GM10266 (cell line): ENCODE measurements at regions not wholly inside any gene's neighbourhood (a gene's known extent, or its start where the extent isn't known, plus 50 kb on each side); places are given as distances from the start of the nearest gene placed in this dataset.

Experiments used
- DNase-seq: peaks from one replicate; pipeline ENCODE4 v3.0.0; 2012; ENCODE audit errors: extremely low spot score
- TF ChIP-seq, protein P1 (sequence below): IDR thresholded peaks from 2 replicates; pipeline ENCODE4 v1.5.1; 2012; ENCODE audit warnings: mild to moderate bottlenecking, low read depth; ENCODE audit not compliant: control insufficient read depth, insufficient read depth; ENCODE audit errors: missing control alignments

DNA sequence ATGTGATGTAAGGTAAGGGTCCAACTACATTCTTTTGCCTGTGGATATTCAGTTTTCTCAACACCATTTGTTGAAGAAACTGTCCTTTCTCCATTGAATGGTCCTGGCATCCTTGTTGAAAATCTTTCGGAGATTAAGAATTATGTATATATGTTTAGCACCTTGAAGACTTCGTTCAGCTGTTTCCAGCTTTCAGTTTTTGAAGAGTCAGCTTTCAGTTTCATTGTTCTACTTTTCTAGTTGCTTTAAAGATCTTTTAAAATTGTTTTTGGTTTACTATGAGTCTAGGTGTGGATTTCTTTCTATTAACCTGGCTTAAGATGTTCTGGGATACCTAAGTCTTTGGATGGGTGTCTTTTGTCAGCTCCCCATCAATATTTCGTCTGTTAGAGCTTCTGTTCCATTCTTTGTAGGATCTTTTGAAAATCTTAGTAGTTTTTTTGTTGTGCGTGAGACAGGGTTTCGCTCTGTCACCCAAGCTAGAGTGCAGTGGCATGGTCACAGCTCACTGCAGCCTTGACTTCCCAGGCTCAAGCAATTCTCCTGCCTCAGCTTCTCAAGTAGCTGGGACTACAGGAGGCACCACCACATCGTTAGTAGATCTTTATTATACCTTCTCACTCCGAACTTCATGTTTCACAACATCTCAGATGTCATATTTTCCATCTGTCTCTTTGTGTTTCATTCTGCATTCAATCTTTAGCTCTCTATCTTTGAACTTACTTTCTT lies 353.5 kb upstream of the B3GALT2 start:
- TF ChIP-seq, protein P1, sequence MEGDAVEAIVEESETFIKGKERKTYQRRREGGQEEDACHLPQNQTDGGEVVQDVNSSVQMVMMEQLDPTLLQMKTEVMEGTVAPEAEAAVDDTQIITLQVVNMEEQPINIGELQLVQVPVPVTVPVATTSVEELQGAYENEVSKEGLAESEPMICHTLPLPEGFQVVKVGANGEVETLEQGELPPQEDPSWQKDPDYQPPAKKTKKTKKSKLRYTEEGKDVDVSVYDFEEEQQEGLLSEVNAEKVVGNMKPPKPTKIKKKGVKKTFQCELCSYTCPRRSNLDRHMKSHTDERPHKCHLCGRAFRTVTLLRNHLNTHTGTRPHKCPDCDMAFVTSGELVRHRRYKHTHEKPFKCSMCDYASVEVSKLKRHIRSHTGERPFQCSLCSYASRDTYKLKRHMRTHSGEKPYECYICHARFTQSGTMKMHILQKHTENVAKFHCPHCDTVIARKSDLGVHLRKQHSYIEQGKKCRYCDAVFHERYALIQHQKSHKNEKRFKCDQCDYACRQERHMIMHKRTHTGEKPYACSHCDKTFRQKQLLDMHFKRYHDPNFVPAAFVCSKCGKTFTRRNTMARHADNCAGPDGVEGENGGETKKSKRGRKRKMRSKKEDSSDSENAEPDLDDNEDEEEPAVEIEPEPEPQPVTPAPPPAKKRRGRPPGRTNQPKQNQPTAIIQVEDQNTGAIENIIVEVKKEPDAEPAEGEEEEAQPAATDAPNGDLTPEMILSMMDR, result no peak

DNA sequence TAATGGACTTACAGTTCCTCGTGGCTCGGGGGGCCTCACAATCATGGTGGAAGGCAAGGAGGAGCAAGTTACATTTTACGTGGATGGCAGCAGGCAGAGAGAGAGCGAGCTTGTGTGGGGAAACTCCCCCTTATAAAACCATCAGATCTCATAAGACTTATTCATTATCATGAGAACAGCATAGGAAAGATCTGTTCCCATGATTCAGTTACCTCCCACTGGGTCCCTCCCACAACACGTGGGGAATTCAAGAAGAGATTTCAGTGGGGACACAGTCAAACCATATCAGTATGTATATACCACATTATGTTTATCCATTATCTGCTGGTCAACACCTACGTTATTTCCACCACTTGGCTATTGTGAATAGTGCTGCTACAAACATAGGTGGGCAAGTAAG lies 352.3 kb upstream of the B3GALT2 start:
- TF ChIP-seq, protein P1, result no peak
- no peak for DNase-seq

More for the DNA sequence above, 353.5 kb upstream of the B3GALT2 start:
- DNase-seq, result no peak

DNA sequence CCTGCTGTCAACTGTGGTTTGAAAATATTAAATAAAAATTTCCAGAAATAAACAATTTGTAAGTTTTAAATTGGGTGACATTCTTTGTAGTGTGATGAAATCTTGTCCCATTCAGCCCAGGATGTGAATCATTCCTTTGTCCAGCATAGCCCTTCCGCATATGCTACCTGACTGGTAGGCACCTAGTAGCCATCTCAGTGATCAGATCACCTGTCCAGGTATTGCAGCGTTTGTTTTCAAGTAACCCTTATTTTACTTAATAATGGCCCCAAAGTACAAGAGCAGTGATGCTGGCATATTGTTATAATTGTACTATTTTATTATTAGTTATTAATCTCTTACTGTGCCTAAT lies 351.6 kb upstream of the B3GALT2 start:
- no peak for DNase-seq
- TF ChIP-seq, protein P1, result no peak

DNA sequence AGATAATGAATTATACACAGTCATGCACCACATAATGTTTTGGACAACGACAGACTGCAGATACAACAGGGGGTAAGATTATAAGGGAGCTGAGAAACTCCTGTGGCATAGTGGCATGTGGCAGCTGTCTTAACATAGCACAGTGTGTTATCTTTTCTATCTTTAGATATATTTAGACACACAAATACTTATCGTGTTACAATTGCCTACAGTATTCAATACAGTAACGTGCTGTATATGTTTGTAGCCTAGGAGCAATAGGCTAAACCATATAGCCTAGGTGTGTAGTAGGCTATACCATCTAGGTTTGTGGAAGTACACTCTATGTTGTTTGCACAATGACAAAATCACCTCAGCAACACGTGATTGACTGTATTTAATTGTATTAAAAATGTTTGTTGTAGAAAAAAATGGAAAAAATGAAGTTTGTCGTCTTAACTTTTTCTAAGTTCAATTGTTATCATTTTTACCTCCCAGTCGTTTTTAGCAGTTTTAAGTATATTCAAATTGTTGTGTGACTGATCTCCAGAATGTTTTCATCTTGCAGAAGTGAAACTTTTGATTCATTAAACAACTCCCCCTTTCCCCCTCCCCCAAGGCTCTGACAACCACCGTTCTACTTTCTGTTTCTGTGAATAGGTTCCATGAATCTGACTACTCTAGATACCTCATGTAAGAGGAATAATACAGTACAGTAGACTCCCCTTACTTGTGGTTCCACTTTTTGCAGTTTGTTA lies 351.0 kb upstream of the B3GALT2 start:
- DNase-seq, result peak; percentile 39
- TF ChIP-seq, protein P1, result no peak

DNA sequence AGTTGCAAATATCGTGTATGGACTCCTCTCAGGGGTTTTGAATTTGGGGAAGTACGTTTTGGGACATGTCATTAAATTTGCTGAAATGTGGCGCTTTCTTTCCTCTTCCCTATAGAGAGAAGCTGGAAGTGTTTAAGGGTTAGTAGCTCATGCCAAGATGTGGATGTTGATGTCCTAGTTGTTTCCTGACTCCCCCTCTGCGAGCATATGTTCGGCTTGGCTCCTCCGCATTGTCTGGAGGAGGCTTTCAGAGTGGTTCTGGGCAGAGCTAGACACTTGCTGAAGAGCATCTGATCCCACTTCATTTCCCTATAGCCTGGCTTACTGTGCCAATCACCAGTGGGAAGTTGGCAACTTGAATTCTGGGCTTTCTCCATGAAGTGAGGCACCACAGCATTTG lies 347.4 kb upstream of the B3GALT2 start:
- DNase-seq, result no peak
- TF ChIP-seq, protein P1, result no peak

DNA sequence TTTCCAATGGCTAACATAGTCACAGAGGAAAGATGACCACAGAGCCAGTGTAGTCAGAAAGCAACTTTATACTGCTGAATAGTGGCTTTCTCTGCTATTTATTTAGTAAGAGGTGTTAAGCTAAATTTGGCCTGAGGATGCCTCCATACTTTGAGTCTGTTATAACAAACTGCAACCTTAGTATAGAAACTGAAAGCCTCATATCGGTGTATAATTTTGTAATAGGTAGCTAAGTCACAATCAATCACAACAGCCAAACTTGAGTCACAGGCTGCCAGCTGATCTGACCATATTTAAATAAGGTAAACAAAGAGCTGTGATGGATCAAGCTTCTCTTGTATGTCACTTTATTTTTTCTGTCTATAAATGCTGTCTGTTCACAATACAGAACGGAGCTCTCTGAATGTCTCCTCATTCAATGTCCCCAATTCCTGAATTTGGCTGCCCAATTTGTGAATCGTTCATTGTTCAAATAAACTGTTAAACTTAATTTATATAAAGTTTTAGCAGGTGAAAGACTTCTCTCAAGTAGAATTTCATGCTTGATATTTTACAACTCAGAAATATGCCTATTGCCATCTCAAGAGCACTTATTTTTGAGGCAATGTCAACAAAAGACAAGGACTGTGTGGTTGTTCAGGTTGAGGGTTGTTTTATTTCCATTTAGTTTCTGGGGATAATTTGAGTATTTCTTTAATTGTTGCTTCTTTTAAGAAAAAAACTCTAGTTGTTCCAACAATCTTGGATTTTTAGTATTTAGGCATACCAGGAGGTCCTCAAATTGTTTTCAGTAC lies 339.7 kb upstream of the B3GALT2 start:
- no peak for DNase-seq
- TF ChIP-seq, protein P1, result no peak

DNA sequence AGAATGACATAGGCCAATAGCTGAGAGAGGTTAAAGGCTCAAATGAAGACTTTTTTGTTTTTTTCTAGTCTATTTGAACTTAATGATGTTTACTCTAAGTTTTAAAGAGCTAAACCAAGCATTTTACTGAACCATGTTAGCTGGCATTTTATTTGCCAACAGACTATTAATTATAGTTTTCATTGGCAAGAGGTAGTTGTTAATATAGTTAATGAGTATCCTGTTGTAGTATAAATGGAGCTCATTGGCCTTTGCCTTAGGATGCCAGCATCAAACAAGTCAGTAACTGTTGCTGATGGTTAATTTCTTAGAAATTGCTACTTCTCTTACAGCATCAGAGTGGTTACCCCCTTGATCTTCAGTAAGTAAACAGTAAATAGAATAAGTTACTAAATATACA lies 339.0 kb upstream of the B3GALT2 start:
- no peak for DNase-seq

More for the DNA sequence above, 339.0 kb upstream of the B3GALT2 start:
- TF ChIP-seq, protein P1, result no peak
